ENCODE measurements at regions not wholly inside any gene's neighbourhood (a gene's known extent, or its start where the extent isn't known, plus 50 kb on each side); places are given as distances from the start of the nearest gene placed in this dataset.

GRCh38 chr10:29962166-29962850 lies 97.1 kb downstream of the JCAD start:
- DNase-seq: no peak

GRCh38 chr10:29961351-29961750 lies 98.0 kb downstream of the JCAD start:
- DNase-seq: no peak

GRCh38 chr10:29960261-29960660 lies 99.1 kb downstream of the JCAD start:
- no peak for DNase-seq

- no peak for DNase-seq
Measured at GRCh38 chr10:29959586-29959985, 99.8 kb downstream of the JCAD start.

- no peak for DNase-seq
Measured at GRCh38 chr10:29958440-29958839, 100.9 kb downstream of the JCAD start.

- DNase-seq: no peak
Measured at GRCh38 chr10:29957907-29958331, 101.5 kb downstream of the JCAD start.

- DNase-seq: no peak
Measured at GRCh38 chr10:29957236-29957635, 102.2 kb downstream of the JCAD start.

- DNase-seq: no peak
Measured at GRCh38 chr10:29956335-29956924, 103.0 kb downstream of the JCAD start.

- no peak for DNase-seq
Measured at GRCh38 chr10:29955329-29955935, 104.0 kb downstream of the JCAD start.

GRCh38 chr10:29951441-29951931 lies 107.9 kb downstream of the JCAD start:
- no peak for DNase-seq

- DNase-seq: no peak
Measured at GRCh38 chr10:29950391-29950790, 109.0 kb downstream of the JCAD start.

- peak; percentile 3 for DNase-seq
Measured at GRCh38 chr10:29949411-29950011, 109.9 kb downstream of the JCAD start.

GRCh38 chr10:29948881-29949355 lies 110.5 kb downstream of the JCAD start:
- DNase-seq: no peak

- no peak for DNase-seq
Measured at GRCh38 chr10:29947701-29948060, 111.7 kb downstream of the JCAD start.

- DNase-seq: no peak
Measured at GRCh38 chr10:29946953-29947700, 112.3 kb downstream of the JCAD start.

- no peak for DNase-seq
Measured at GRCh38 chr10:29946614-29946952, 112.8 kb downstream of the JCAD start.

GRCh38 chr10:29941476-29941875 lies 117.9 kb downstream of the JCAD start:
- DNase-seq: no peak

GRCh38 chr10:29932991-29933390 lies 126.4 kb downstream of the JCAD start:
- DNase-seq: no peak

- no peak for DNase-seq
Measured at GRCh38 chr10:29931833-29932232, 127.6 kb downstream of the JCAD start.

- no peak for DNase-seq
Measured at GRCh38 chr10:29929006-29929405, 130.4 kb downstream of the JCAD start.

- no peak for DNase-seq
Measured at GRCh38 chr10:29926693-29927048, 132.7 kb downstream of the JCAD start.

GRCh38 chr10:29925771-29926692 lies 133.4 kb downstream of the JCAD start:
- DNase-seq: peak; percentile 11

Measured in suppressor macrophage treated with lipopolysaccharide for 4 hours (primary cell).